NCI-H2081 treated with DMSO at 0.1 percent for 48 hours (cell line): ENCODE measurements at regions not wholly inside any gene's neighbourhood (a gene's known extent, or its start where the extent isn't known, plus 50 kb on each side); places are given as distances from the start of the nearest gene placed in this dataset.

ENCODE experiments used
- DNase-seq: peaks from one replicate; lab custom pipeline; 2025; lab: John Stamatoyannopoulos, UW

DNA sequence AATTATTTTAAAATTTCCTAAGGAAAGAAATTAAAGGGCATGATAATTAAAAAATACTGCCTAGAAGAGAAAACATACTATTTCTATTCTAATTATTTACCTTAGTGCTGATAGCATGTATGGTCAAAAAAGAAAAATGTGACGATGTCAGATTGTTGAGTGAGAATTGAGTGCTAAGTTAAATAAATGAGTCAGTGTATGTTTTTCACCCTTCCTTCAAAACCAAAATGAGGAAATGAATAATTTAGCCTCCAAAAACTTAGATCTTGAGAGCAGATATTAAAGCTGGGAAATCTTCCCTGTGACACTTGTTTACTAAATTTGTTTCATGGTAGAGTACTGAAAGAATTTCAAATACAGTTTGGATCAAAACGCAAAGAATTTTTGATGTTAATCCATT is 58.6 kb upstream of the NYAP2 start:
- DNase-seq: no peak

DNA sequence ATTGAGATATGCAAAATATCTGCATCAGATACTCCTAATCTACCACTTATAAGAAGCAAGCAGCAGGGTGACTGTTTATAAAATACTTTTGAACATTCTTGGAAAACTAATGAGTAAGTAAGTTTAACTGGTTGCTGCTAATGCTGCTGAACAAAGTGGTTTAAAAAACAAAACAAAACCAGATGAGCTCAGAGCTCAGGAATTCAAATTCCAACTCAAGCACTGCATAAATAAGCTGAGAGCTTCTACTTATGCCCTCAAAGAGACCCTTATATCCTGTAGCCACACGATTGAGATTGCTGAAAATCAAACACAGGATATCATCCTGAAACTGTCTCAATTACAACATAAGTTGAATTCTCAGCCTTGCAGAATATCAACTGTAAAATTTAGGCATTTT is 62.3 kb upstream of the NYAP2 start:
- no peak for DNase-seq

DNA sequence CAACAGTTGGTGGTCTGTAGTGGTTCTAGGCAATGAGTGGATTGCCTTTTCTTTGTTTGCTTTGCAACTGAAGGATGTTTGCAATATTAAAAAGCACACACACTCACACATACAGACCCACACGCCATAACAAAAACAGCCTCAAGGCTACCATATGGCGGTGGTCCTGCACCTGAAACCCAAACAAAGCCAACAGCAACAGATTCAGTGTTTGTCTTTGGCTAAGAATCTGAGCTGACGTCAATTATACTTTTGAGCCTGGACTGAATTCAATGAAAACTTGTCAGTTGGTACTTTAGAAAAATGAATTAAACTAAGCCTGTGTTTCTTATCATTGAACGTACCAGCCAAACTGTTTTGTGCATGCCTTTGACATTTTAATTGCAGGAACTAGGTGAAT is 65.0 kb upstream of the NYAP2 start:
- peak; percentile 68 for DNase-seq

DNA sequence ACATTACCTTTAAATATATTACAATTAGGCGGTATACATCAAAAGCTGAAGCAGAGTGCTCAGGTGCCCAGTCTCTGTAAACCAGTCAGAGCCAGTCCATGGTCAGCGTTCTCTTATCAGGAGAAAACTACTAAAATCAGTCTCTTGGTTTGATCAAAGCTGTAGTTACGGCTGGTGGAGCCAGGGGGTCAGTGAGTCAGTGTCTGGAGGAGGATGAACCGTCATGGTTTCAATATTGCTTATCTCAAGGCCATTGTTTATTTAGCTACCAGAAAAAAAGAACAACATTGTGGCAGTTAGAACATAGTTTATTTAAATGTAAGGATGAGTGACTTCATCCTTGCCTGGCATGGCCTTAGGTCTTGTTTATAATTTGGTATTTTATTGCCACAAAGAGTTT is 71.3 kb upstream of the NYAP2 start:
- DNase-seq: no peak

DNA sequence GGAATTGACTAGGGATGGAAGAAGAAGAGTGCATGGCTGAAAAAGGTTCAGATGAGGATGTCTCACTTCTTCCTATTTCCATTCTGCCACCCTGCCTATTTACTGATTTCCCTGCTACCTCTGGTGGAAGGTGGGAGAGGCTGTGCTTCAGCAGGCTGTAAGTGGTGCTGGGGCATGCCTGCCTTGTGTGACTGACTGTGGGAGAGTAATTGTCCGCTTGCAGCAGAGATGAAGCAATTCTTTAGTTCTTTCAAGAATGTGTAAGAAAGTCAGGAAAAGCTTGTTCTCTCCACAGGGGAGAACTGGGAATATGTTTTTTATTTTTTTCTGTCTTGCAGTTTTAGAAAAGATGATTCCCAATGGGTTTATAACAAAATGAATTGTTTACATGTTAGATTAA is 72.5 kb upstream of the NYAP2 start:
- DNase-seq: no peak

DNA sequence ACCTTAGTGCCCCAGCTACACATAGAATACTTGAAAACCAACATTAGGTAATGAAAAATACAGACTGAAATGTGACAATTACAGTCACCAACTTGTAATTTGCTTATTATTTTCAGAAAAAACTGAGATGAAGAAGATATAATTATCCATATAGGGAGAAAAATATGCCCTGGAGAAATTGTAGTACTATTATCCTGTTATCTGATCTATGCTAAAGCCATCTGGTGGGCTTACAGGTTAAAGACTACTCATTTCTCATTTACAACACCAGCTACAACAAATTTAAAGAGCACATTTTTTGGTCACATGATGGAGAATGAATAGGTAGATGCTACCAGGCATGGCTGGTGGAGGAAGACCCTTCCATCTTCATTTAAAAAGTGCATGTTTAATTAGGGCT is 79.6 kb upstream of the NYAP2 start:
- DNase-seq: no peak

DNA sequence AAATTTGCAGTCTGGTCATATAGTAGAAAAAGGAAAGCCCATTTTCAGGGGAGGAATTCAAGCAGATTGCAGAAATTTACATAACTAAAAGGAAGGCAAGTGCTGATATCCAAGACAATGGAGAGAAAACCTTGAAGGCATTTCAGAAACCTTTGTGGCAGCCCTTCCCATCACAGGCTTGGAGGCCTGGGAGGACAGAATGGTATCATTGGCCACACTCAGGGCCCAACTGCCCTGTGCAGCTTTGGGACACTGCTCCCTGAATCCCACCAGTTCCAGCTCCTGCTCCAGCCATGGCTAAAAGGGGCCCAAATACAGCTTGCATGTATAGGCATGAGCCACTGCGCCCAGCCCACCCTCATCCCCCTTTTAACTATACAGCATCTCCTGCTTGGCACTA is 81.1 kb upstream of the NYAP2 start:
- DNase-seq: no peak

DNA sequence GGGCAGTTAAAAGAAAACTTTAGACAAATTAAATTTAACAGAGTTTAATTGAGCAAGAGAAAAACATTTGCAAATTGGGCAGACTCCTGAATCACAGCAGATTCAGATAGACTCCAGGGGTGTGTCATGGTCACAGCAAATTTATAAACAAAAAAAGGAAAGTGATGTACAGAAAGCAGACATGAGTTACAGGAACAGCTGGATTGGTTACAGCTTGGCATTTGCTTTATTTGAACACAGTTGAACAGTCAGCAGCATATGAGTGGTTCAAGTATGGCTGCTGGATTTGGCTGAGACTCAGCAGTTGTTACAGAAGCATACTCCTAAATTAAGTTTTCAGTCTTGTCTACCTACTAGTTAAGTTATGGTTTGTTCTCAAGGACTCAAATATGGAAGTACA is 82.3 kb upstream of the NYAP2 start:
- no peak for DNase-seq

DNA sequence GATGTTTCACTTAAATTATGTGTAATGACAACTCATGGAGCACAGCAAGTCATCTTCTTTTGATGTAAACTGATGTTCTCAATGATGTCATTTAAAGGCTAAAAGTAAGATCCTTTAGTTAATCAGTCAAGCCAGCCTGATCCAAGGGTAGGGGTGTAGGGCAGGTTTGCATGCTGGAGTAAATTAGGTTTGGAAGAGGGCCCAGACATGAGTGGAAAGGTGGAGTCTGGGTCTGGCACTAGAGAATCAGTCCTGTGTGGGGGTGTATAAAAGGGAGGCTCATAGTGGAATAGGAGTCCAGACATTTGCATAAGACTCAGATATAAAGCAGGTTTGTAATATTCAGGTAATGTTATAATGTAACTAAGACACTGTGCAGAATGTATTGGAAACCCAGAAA is 88.8 kb upstream of the NYAP2 start:
- DNase-seq: peak; percentile 22

DNA sequence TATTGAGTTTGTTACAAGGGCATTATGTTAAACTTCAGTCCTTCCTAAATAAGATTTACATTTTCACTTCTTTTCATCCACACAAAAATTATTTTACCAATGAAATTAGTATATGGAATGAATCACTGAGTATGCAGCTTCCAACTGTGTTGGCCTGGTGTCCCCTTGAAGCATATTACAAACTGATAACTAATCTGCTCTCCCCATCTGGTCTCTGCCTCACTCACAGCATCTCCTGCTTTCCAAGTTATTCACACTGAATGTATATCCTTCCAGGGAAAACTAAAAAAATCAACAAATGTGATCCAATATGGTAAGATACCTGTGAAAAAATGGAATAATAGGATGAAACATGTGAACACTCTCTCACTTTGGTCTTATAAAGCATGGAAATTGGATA is 90.0 kb upstream of the NYAP2 start:
- DNase-seq: no peak

DNA sequence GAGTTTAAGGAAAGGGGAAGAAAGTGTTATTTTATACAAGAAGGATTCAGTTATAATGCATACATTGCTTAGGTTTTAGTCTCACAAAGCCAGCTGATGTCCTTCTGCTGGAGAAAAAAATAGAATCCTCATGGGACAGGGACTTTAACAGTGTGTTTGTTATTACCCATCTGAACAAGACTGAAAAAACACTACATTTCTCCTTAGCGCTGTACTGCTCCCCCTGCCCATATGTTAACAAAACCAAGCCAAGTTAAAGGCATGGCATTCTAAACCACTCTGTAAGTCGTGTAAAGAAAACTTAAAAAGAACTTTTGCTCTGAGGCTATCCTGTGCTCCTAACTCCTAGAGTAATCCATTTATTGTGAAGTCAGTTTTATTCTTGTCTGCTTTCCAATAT is 102.6 kb upstream of the NYAP2 start:
- no peak for DNase-seq

DNA sequence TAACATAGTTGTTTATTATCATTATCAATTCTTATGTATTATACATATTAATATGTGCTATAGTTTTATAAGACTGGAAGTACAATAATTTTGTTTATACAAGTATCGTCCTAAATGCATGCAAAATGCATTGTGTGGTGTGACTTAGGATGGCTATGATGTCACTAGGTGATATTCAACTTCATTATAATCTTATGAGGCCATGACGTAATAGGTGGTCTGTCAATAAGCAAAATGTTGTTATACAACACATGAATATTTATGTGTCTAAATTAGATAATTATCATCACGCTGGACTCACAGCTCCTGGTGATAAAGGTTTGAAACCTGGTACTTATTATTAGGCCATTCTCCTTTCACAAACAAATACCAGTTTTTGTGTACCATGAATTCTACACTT is 104.4 kb upstream of the NYAP2 start:
- no peak for DNase-seq

DNA sequence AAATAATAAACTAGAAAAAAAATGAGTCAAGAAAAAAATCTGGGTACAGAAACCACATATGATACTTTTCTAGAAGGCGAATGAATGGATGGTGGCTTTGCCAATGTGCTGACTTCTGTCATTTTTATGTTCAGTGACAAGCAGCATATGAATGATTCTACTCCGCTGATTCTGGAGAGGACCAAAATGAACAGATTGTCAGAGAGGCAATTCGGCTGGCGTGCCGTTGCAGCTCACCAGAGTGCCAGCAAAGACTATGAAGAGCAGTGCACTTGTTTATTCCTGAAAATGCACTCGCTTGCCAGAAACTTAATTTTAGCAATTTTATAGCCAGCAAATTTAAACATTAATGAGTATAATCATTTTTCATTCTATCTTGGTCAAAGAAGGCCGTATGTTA is 105.9 kb upstream of the NYAP2 start:
- no peak for DNase-seq

DNA sequence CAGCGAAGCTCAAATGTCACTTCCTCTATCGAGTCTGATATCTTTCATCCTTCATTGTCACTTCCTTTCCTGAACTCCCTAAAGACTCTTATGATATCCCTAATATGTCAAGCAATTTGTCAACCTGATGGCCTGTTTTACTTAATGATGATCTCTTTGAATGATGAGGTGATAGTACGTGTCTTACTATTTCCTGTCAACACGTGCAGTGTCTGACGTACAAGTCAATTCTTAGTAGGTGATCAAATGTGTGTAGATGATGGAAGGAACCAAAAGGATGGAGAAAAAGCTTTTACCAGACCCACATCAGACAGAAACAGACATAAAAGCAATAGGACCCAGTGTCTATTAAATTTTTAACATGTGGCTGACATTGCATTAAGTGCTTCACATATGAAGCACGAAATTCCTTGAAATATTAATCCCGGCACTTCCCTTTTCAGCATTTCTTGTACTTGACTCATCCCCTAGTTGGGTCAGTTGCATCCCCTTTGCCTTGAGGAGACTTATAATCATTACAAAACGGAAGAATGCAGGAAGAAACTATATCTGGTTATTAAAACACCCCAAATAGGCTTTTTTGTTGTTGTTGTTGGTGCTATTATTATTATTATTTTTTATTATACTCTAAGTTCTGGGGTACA is 108.6 kb upstream of the NYAP2 start:
- DNase-seq: no peak

DNA sequence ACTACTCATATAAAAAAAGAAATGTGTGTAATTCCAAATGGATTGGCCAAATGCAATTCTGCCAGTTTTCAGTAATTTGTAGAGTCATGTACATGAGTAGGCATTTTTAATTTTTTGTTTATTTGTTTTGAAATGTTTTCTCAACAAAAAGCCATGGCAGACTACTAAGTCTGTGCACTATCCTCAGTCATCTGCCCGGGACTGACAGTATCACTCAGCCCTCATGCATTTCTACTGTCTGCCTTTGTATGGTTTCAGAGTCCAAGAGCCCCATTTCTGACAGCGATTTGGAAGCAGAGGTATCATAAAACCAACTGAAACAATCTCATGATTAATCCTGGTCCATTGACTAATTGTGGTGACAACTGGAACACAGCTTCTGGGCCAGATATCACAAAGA is 109.9 kb upstream of the NYAP2 start:
- DNase-seq: no peak

DNA sequence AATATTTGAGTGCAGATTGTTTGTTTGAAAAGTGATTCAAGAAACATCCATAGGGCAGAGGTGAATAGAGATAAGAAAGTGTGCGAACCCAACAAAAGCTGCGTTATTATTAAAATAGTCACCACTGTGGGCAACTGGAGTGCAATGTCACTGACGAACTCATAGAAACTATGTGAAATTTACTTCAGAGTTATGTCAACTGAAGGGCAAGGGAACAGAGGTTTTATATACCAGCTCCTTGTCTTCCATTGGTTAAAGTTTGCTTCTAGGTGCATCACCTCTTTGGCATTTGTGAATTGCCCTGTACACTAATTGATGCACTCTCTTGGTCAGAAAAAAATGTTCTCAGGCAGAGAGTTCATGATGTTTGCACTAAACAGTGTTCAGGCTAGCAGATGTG is 110.5 kb upstream of the NYAP2 start:
- DNase-seq: no peak

DNA sequence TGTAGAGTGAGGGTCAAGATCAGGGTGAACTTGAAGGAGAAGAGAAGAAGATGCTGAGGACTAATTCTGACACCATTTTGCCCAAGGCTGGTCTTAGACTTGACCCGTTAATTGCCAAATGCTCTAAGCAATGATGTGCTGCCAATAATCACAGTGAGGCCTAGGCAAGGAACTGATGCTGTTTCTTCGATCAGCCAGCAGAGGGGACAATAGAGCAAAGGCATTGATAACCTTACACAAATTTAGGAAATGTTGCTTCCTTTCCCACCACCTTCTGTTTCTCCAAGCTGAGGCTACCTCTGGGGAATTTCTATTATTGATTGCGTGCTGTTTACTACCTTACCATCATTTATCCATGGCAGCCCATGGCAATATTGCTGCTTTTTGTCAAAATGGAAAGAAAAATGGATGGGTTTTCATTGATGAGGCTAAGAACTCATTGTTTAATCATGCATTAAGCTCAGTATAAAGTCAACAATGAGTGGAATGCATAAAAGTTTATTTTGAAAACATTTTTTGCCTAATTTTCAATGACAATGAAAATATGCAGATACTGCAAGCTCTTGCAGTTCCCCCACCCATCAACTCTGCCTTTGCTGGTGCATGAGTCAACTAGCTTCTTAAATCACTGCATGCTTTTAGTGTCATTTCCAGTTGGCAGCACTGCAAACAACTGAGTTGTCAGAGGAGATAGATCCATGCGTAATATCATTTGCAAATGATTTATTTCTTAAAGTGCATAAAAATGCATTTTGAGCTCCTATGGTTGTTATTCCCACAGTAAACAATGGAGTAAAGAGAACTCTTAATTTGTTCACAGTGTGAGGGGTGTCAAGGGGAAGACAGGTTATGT is 116.4 kb upstream of the NYAP2 start:
- DNase-seq: peak; percentile 18

DNA sequence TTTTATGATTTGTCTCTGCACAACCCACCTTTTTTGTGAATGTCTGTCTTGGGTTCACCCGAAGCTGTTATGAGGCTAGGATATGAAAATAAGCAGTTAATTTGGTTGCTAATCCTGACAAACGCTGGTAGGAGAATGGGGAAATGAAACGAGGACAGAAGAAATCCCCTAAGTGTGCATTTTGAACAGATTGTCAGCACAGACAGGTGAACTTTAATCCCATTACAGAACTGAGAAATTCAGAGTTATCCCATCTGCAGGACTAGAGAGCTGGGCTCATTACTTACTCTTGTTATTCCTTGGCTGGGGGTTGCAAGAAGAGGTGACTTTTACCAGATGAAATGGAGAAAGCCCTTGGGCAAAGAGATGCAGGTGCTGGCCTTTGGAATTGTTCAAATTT is 123.3 kb upstream of the NYAP2 start:
- no peak for DNase-seq

DNA sequence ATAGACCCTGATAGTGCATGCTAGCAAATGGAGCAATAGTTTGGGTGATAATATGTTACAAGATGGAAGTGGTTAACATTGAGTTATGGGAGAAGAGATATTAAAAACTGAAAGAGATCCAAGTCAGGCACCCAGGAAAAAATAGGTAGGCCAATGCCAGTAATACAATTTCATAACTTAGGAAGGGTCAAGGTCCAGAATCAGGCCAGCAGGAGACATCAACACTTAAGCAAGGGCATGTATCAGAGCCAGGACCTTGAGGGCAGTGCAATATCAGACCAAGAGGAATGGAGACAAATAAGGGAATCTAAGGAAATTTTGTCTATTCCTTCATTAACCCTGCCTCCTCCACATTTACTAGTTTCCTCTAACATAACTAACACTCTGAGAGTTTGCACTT is 124.1 kb upstream of the NYAP2 start:
- DNase-seq: no peak

DNA sequence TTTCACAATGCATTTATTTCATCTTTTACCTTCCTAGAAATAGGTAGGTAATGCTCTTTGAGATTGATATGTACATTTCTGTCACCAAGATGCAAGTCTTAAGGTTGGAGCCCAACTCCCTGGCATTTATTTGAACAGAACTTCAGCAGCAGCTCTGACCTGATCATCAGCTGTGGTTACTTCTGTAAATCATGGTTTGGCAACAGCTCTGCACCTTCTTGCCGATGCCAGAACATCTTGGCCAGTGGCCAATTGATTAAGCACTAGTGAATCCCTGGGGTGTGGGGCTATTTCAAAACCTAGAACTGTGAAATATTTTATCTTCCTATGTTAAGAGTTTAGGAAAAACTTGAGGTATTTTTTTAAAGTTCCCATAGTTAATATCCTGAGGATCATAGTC is 124.8 kb upstream of the NYAP2 start:
- peak; percentile 54 for DNase-seq

DNA sequence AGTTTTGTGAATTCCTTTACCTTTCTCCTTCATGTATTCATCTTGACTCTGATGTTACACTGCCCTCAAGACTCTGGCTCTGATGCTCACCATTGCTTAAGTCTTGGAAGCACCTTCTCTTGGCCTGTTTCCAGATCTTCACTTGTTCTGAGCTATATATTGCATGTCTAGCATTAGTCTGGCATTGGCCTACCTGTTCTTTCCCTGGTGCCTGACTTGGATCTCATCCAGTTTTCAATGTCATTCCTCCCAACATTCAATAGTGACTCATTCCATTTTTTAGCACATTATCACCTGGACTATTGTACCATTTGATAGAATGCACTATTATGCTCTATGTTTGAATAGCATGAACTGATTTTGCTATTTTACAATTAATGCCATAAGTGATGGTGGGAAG is 127.3 kb upstream of the NYAP2 start:
- DNase-seq: no peak

DNA sequence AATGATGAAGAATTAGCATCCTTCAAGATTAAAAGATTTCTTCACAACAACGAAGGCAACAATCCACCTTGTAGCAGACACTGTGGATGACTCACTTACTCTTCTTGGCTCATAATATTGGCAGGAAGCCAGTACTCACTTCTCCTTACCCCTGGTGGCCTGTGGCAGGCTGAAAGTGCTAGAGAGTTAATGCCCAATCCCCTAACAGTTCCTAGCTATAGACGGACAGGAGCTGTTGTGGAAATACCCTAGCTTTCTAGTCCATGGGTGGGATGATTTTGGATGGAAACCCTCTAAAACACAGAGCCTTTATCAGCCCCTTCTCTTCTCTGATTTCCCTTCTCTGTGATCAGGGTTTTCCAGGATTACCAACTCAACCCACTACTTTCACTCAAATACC is 128.6 kb upstream of the NYAP2 start:
- DNase-seq: peak; percentile 13

DNA sequence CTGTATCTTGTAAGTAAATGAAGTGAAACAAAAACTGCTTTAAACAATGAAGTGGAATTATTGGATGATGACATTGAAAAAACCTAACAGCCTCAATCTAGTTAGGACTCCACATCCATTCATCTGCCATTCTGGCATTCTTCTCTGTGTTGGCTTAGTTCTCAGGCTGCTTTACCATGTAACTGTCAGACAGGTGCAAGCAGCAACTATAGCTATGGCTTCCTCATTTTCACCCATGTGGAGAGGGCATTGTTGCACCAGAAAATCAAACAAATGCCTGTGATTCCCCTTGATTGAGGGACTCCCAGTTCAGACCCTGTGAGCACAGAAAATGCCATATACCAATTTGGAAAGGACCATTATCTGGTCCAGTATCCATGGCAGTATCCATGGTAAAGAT is 129.5 kb upstream of the NYAP2 start:
- no peak for DNase-seq

DNA sequence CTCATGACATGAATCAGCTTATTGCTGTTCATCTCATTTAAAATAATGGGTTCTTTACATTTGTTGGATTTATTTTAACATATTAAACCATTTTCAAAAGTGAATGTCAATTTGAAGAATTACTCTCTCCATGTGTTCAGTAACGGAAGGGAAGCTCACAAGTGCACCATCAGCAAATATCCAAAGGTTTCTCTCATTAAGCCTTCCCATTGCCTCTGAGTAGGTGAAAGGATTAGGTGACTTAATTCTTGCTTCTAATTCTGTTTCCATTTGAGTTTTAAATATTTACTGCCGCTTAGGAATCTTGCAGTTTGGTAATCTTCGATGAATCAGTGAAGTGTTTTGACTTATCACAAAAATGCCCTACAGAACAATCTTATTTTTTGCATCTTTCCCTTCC is 145.1 kb upstream of the NYAP2 start:
- no peak for DNase-seq
